Heart right ventricle (tissue), 16 donors: ENCODE measurements at regions not wholly inside any gene's neighbourhood (a gene's known extent, or its start where the extent isn't known, plus 50 kb on each side); places are given as distances from the start of the nearest gene placed in this dataset.

Experiments
- ATAC-seq, 8 donors: fragments of 200-7000 bp; cut with Tn5 transposase; one replicate each; pipeline ENCODE4 v1.9.1; 2020; ENCODE audit warnings: mild to moderate bottlenecking in 8 of 8, moderate library complexity in 8 of 8, moderate number of reproducible peaks in 1 of 8
- DNase-seq, 2 donors: peaks; one replicate each; pipeline ENCODE4 v3.0.0-alpha.2; 2020
- H3K27ac ChIP-seq, 10 donors: fragments of 200-600 bp; sonication (generic) in 2 of 10; one replicate each; pipeline versions ENCODE4 v1.5.0 to v1.8.0; 2020 to 2022; ENCODE audit warnings: mild to moderate bottlenecking in 3 of 10
- H3K27me3 ChIP-seq, 7 donors: fragments of 200-600 bp; one replicate each; pipeline ENCODE4 v1.8.0; 2021 to 2022; ENCODE audit warnings: mild to moderate bottlenecking in 2 of 7
- H3K36me3 ChIP-seq, 9 donors: fragments of 200-600 bp; sonication (generic) in 1 of 9; one replicate each; pipeline versions ENCODE4 v1.5.0 to v1.8.0; 2020 to 2022; ENCODE audit warnings: mild to moderate bottlenecking in 2 of 9
- H3K4me1 ChIP-seq, 9 donors: fragments of 200-600 bp; sonication (generic) in 1 of 9; one replicate each; pipeline versions ENCODE4 v1.5.0 to v1.8.0; 2020 to 2022; ENCODE audit warnings: mild to moderate bottlenecking in 4 of 9
- H3K4me3 ChIP-seq, 10 donors: fragments of 200-600 bp; sonication (generic) in 2 of 10; one replicate each; pipeline versions ENCODE4 v1.5.0 to v1.8.0; 2020 to 2022; ENCODE audit warnings: mild to moderate bottlenecking in 7 of 10, moderate library complexity in 2 of 10
- H3K9me3 ChIP-seq, 11 donors: fragments of 200-600 bp in 10 of 11; sonication (generic) in 2 of 11; one replicate each; pipeline versions ENCODE4 v1.5.0 to v1.8.0; 2013 to 2022; ENCODE audit warnings: mild to moderate bottlenecking in 2 of 11, control low read depth in 1 of 11, moderate library complexity in 1 of 11
- WGBS, 2 donors: extraction: QIAGEN DNeasy Blood & Tissue Kit; methylation state at CpG; one replicate each; pipeline ENCODE4 v1.1.7; 2013; ENCODE audit warnings: inconsistent platforms in 1 of 2; 5-methylcytosine and 5-hydroxymethylcytosine counted together
- intact Hi-C, 10 donors: fragments of 100-400 bp; cut with DNase I; formaldehyde crosslinking; loops; one replicate each; pipeline versions ENCODE4 v1.11.1 to v1.14.2; 2022
- TF ChIP-seq, protein P1 (sequence below), 9 donors: fragments of 200-600 bp; sonication (generic) in 2 of 9; IDR thresholded peaks; one replicate each; pipeline versions ENCODE4 v1.5.0 to v1.8.0; 2021 to 2022; ENCODE audit warnings: antibody characterized with exemption in 9 of 9, mild to moderate bottlenecking in 5 of 9, moderate library complexity in 1 of 9
- donor health status: Arrhythmogenic right ventricular cardiomyopathy.
- donor health status: ischemic (EF 13 %, LVEDD 7.1; RV severe dilation, severe dysfunction).
- donor health status: healthy with polysubstance abuse.
- donor health status: DM: no; HTN: yes; CAD: no.
- donor health status: DM: no; HTN: no; CAD: no.
- donor health status: ischemic (EF 25% LVEDD 6.9; RV normal size, moderate dysfunction).
- donor health status: ischemic (EF 25% LVEDD 5.7; RV mildly dilated, moderate dysfunction).
- donor health status: healthy.
- donor health status: DM: yes; HTN: yes; CAD: no.
- donor health status: Ischemic cardiomyopathy.
- donor health status: ischemic (EF 35%, LVEDD 5.7; RV mildly dilated, moderate dysfunction).
- donor health status: nonischemic (EF 11% LVEDD 7.7; RV severe dilation, severe dysfunction).
- donor health status: DM: yes; HTN: yes; CAD: no.
- donor health status: PGD.
- donor health status: ischemic (EF 29% LVEDD 5.4; RV normal size, mild dysfunction).
- donor health status: nonischemic (EF 23%, LVEDD 6.1; RV moderate dilation, normal function).

DNA sequence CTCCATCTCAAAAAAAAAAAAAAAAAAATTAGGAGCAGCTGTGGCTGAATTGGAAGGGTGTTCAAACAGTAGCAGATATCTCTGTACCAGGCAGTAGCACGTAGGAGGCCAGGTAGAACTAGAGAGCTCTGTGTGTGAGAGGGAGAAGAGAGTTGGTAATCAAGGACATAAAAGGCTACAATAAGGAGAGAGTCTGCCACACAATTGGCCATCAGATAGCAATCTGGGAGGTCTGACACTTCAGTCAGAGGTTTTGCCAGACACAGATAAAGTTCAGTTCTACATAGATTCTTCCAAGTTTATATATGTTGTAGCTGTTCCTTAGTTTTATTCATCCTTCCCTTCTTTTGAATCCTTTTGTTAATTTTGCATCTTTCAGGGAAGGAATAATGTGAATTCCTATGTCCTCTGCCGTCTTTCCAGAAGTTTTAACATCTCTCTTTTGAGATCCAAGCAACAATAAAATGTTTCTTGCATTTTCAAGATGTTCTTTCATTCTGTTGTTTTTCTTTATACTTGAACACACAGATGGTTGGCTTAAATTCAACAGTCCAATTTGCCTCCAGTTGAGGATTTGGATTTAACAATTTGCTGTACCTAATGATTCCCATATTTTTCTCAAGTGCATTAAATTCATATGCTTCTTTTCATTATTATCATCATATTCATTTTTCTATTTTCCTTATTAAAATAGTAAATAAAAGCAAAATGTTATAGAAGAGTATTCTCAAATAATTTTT is 600.3 kb upstream of the GCFC2 start:
- H3K27ac ChIP-seq = no peak overlapping the region
- no peaks in the 10 kb centered on the region for H3K9me3 ChIP-seq
- TF ChIP-seq, protein P1, sequence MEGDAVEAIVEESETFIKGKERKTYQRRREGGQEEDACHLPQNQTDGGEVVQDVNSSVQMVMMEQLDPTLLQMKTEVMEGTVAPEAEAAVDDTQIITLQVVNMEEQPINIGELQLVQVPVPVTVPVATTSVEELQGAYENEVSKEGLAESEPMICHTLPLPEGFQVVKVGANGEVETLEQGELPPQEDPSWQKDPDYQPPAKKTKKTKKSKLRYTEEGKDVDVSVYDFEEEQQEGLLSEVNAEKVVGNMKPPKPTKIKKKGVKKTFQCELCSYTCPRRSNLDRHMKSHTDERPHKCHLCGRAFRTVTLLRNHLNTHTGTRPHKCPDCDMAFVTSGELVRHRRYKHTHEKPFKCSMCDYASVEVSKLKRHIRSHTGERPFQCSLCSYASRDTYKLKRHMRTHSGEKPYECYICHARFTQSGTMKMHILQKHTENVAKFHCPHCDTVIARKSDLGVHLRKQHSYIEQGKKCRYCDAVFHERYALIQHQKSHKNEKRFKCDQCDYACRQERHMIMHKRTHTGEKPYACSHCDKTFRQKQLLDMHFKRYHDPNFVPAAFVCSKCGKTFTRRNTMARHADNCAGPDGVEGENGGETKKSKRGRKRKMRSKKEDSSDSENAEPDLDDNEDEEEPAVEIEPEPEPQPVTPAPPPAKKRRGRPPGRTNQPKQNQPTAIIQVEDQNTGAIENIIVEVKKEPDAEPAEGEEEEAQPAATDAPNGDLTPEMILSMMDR (IDR thresholded peaks at IDR 0.05) = no peak
- intact Hi-C loops = no loop called here
- no peaks in the 10 kb centered on the region for H3K4me1 ChIP-seq
- no peak for ATAC-seq
- H3K36me3 ChIP-seq = no peaks in the 10 kb centered on the region
- DNase-seq = no peak
- 60 to 68% methylated on average over 2 of the region's 2 CpGs for WGBS, 2 donors
- H3K4me3 ChIP-seq = no peak overlapping the region
- H3K27me3 ChIP-seq = no peaks in the 10 kb centered on the region

DNA sequence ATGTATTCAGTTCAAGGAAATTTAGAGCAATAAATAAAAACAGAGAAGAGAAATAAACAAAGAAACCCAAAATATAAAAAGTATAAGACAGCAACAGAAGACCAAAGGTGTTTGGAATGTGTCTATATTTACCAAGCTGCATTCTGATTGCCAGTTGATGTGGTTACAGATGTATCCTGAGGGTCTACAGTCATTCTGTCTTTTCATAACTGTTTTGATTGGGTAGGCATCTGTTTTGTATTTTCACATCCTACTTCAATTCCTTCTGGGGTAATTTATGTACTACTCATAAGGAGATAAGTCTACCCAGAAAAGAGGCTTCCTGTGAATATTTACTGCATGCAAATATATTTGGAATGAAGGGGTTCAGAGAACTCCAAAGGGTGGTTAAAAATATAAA is 596.8 kb upstream of the GCFC2 start:
- TF ChIP-seq, protein P1 (IDR thresholded peaks at IDR 0.05) = no peak
- peaks cover 0 to 4% (median 0%) of the 10 kb centered on the region in 11 donors for H3K9me3 ChIP-seq
- intact Hi-C loops = no loop called here
- ATAC-seq (no peak), DNase-seq (no peak)
- H3K27me3 ChIP-seq = no peaks in the 10 kb centered on the region
- H3K27ac ChIP-seq = no peak overlapping the region
- no peaks in the 10 kb centered on the region for H3K4me1 ChIP-seq
- no peaks in the 10 kb centered on the region for H3K36me3 ChIP-seq
- no peak overlapping the region for H3K4me3 ChIP-seq

DNA sequence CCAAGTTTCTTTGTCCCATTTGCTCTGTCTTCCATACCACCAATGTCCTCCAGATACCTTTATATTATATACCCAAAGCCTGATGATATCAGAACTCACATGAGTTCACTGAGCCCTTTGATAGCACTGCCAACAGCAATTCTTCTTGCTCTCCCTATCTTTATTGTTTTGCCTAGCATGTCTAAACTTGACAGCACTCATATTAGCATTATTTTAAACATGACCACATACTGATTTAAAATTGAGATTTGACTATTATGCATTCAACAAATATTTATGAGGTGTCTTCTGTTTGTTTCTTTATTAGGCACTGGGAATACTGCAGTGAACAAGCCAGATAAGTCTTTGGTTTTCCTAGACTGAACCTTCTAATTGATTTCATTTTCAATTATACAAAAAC is 587.3 kb upstream of the GCFC2 start:
- ATAC-seq = no peak
- TF ChIP-seq, protein P1 (IDR thresholded peaks at IDR 0.05) = no peak
- no peak for DNase-seq
- intact Hi-C loops = no loop called here
- no peak overlapping the region for H3K4me3 ChIP-seq
- H3K27me3 ChIP-seq = no peaks in the 10 kb centered on the region
- H3K9me3 ChIP-seq = no peaks in the 10 kb centered on the region
- H3K4me1 ChIP-seq = no peaks in the 10 kb centered on the region
- H3K36me3 ChIP-seq = no peaks in the 10 kb centered on the region
- H3K27ac ChIP-seq = no peak overlapping the region

DNA sequence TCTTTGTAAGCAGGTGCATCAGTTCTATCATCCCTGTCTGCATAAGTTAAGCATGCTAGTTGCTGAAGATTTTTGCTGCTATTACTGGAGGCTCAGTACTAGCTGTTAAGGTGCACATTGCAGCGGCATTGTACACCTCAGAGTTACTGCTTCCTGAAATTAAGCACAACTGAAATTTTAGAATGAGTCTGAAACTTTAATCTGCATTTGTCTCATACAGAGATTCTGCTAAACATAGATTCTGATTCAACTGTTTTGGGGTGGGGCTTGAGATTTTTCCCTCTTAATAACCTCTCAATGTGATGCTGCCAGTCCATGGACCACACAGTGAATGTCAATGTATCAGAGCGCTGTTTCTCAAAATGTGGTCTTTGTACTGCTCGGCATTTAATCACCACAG is 585.7 kb upstream of the GCFC2 start:
- WGBS, 2 donors = 81 to 87% methylated on average over 3 of the region's 3 CpGs
- no peak overlapping the region for H3K4me3 ChIP-seq
- H3K4me1 ChIP-seq = no peaks in the 10 kb centered on the region
- intact Hi-C loops = no loop called here
- no peaks in the 10 kb centered on the region for H3K27me3 ChIP-seq
- ATAC-seq = no peak
- no peak for DNase-seq
- H3K36me3 ChIP-seq = no peaks in the 10 kb centered on the region
- H3K27ac ChIP-seq = no peak overlapping the region
- no peaks in the 10 kb centered on the region for H3K9me3 ChIP-seq
- TF ChIP-seq, protein P1 (IDR thresholded peaks at IDR 0.05) = no peak
